ENCODE measurements at regions not wholly inside any gene's neighbourhood (a gene's known extent, or its start where the extent isn't known, plus 50 kb on each side); places are given as distances from the start of the nearest gene placed in this dataset.

GRCh38 chr17:45577571-45578279 lies 87.2 kb upstream of the PLEKHM1 start:
- TF ChIP-seq CTCF (IDR thresholded peaks at IDR 0.05; ENCODE audit: extremely low read depth in 1 of 2, insufficient read depth in 1 of 2, low read depth in 1 of 2, low read length in 2 of 2), result no peak
- no peak for TF ChIP-seq POLR2A (IDR thresholded peaks at IDR 0.05; ENCODE audit: low read depth, low read length)
- TF ChIP-seq POLR2AphosphoS5 (IDR thresholded peaks at IDR 0.05; ENCODE audit: insufficient read depth, low read depth, low read length), result no peak
- TF ChIP-seq EZH2 (IDR thresholded peaks at IDR 0.05; ENCODE audit: borderline replicate concordance, low read depth, low read length, severe bottlenecking), result no peak
- no peak for TF ChIP-seq FOS (IDR thresholded peaks at IDR 0.05; ENCODE audit: borderline replicate concordance, insufficient read depth, low read length)
- TF ChIP-seq MYC (IDR thresholded peaks at IDR 0.05; ENCODE audit: low read depth, low read length), result no peak
- TF ChIP-seq MAX (IDR thresholded peaks at IDR 0.05; ENCODE audit: insufficient read depth, insufficient read length), result no peak
- no peak for TF ChIP-seq GATA2 (IDR thresholded peaks at IDR 0.05; ENCODE audit: insufficient read depth, insufficient read length, low read depth, low read length)
- TF ChIP-seq JUN (IDR thresholded peaks at IDR 0.05; ENCODE audit: borderline replicate concordance, insufficient read depth, insufficient read length, low read depth), result no peak
